IPS-11a (cell line): ENCODE measurements at regions not wholly inside any gene's neighbourhood (a gene's known extent, or its start where the extent isn't known, plus 50 kb on each side); places are given as distances from the start of the nearest gene placed in this dataset.
"Not testable (repeated sequence)": the region's sequence is repeated elsewhere in the genome, so short reads cannot be mapped to it uniquely, and the experiment has no call there.

Experiments used
- H3K4me3 ChIP-seq: one replicate; pipeline ENCODE4 v1.5.1; 2013; ENCODE audit warnings: low read depth, low read length, control low read depth

GRCh38 chr2:595831-596592, 81.2 kb downstream of the TMEM18 start:
- no peak overlapping the region for H3K4me3 ChIP-seq

GRCh38 chr2:595141-595815, 81.9 kb downstream of the TMEM18 start:
- H3K4me3 ChIP-seq: no peak overlapping the region

GRCh38 chr2:594297-594949, 82.8 kb downstream of the TMEM18 start:
- no peak overlapping the region for H3K4me3 ChIP-seq

GRCh38 chr2:593356-594026, 83.7 kb downstream of the TMEM18 start:
- H3K4me3 ChIP-seq: no peak overlapping the region

- H3K4me3 ChIP-seq: no peak overlapping the region
These were observed 84.5 kb downstream of the TMEM18 start for GRCh38 chr2:592737-593136.

- no peak overlapping the region for H3K4me3 ChIP-seq
These were observed 86.7 kb downstream of the TMEM18 start for GRCh38 chr2:590214-591175.

GRCh38 chr2:589281-590130, 87.7 kb downstream of the TMEM18 start:
- no peak overlapping the region for H3K4me3 ChIP-seq

- no peak overlapping the region for H3K4me3 ChIP-seq
These were observed 89.0 kb downstream of the TMEM18 start for GRCh38 chr2:588074-588645.

- H3K4me3 ChIP-seq: no peak overlapping the region
These were observed 89.9 kb downstream of the TMEM18 start for GRCh38 chr2:587087-587960.

GRCh38 chr2:586641-587076, 90.5 kb downstream of the TMEM18 start:
- no peak overlapping the region for H3K4me3 ChIP-seq

- no peak overlapping the region for H3K4me3 ChIP-seq
These were observed 92.1 kb downstream of the TMEM18 start for GRCh38 chr2:584863-585823.

- H3K4me3 ChIP-seq: no peak overlapping the region
These were observed 93.5 kb downstream of the TMEM18 start for GRCh38 chr2:583666-584065.

GRCh38 chr2:582792-583528, 94.2 kb downstream of the TMEM18 start:
- no peak overlapping the region for H3K4me3 ChIP-seq

GRCh38 chr2:582289-582688, 94.9 kb downstream of the TMEM18 start:
- H3K4me3 ChIP-seq: not testable (repeated sequence)

GRCh38 chr2:579961-580360, 97.2 kb downstream of the TMEM18 start:
- H3K4me3 ChIP-seq: no peak overlapping the region

- no peak overlapping the region for H3K4me3 ChIP-seq
These were observed 97.8 kb downstream of the TMEM18 start for GRCh38 chr2:579351-579886.
